Neural cell (in vitro differentiated cells): ENCODE measurements at regions not wholly inside any gene's neighbourhood (a gene's known extent, or its start where the extent isn't known, plus 50 kb on each side); places are given as distances from the start of the nearest gene placed in this dataset.

Source experiments
- H2AFZ ChIP-seq: fragments of 200-600, 300-800 bp; sonication (generic), shearing (Covaris generic); 2 replicates; pipeline ENCODE4 v1.6.0; 2014; ENCODE audit warnings: low read depth, mild to moderate bottlenecking, antibody characterized with exemption, low read length, moderate library complexity
- H3F3A ChIP-seq: fragments of 200-600 bp; shearing (Covaris generic); 2 replicates; pipeline ENCODE4 v1.6.1; 2016; ENCODE audit warnings: mild to moderate bottlenecking, moderate library complexity, mixed read lengths, antibody characterized with exemption, low read length; ENCODE audit not compliant: insufficient read depth, poor library complexity, severe bottlenecking
- H3K27ac ChIP-seq: fragments of 200-600, 300-800 bp; sonication (generic), shearing (Covaris generic); 2 replicates; pipeline ENCODE4 v1.5.1; 2014; ENCODE audit warnings: mild to moderate bottlenecking, low read length, moderate library complexity
- H3K27me3 ChIP-seq: fragments of 300-800, 200-600 bp; sonication (generic), shearing (Covaris generic); 2 replicates; pipeline ENCODE4 v1.6.0; 2014; ENCODE audit warnings: mild to moderate bottlenecking, low read depth, low read length, moderate library complexity; ENCODE audit not compliant: insufficient read depth
- H3K36me3 ChIP-seq: fragments of 300-800, 200-600 bp; sonication (generic), shearing (Covaris generic); 2 replicates; pipeline ENCODE4 v1.5.1; 2014; ENCODE audit warnings: mild to moderate bottlenecking, antibody characterized with exemption, low read length, moderate library complexity; ENCODE audit not compliant: insufficient read depth
- H3K4me2 ChIP-seq: fragments of 300-800, 200-600 bp; sonication (generic), shearing (Covaris generic); 2 replicates; pipeline ENCODE4 v1.6.0; 2014; ENCODE audit warnings: mild to moderate bottlenecking, low read length
- H3K4me3 ChIP-seq: fragments of 300-800, 200-600 bp; sonication (generic), shearing (Covaris generic); 2 replicates; pipeline ENCODE4 v1.5.1; 2014; ENCODE audit warnings: mild to moderate bottlenecking, low read length, moderate library complexity
- H3K79me2 ChIP-seq: fragments of 200-600 bp; shearing (Covaris generic); replicated peaks from 2 replicates; pipeline ENCODE4 v1.6.0; 2014; ENCODE audit warnings: mild to moderate bottlenecking, low read length, moderate library complexity; ENCODE audit not compliant: insufficient read depth
- H3K9ac ChIP-seq: fragments of 300-800, 200-600 bp; sonication (generic), shearing (Covaris generic); 2 replicates; pipeline ENCODE4 v1.6.1; 2016; ENCODE audit warnings: mild to moderate bottlenecking, low read length, mixed read lengths
- H3K9me2 ChIP-seq: fragments of 200-600 bp; shearing (Covaris generic); 2 replicates; pipeline ENCODE4 v1.6.1; 2016; ENCODE audit warnings: mild to moderate bottlenecking, low read length, mixed read lengths; ENCODE audit not compliant: insufficient read depth
- H3K9me3 ChIP-seq: fragments of 200-600, 300-800 bp; sonication (generic), shearing (Covaris generic); 2 replicates; pipeline ENCODE4 v1.6.1; 2016; ENCODE audit warnings: mild to moderate bottlenecking, mixed run types, low read length, moderate library complexity, mixed read lengths
- H4K20me1 ChIP-seq: fragments of 200-600 bp; shearing (Covaris generic); 2 replicates; pipeline ENCODE4 v1.6.1; 2016; ENCODE audit warnings: mild to moderate bottlenecking, mixed run types; ENCODE audit not compliant: insufficient read depth
- EP300 ChIP-seq: fragments of 450-650 bp; conservative IDR thresholded peaks from 2 replicates; pipeline ENCODE4 v1.6.1; 2014; ENCODE audit warnings: antibody characterized with exemption, mild to moderate bottlenecking, moderate library complexity; ENCODE audit not compliant: poor library complexity, severe bottlenecking
- EZH2 ChIP-seq: fragments of 200-600, 300-800 bp; shearing (Covaris generic), sonication (generic); IDR thresholded peaks from 2 replicates; pipeline ENCODE4 v1.6.1; 2014; ENCODE audit warnings: antibody characterized with exemption, low read length, borderline replicate concordance, mild to moderate bottlenecking; ENCODE audit not compliant: insufficient read depth, poor library complexity, severe bottlenecking
- MXI1 ChIP-seq: fragments of 450-650 bp; conservative IDR thresholded peaks from 2 replicates; pipeline ENCODE4 v1.6.1; 2014; ENCODE audit warnings: antibody characterized with exemption, mild to moderate bottlenecking; ENCODE audit not compliant: poor library complexity, severe bottlenecking
- POLR2AphosphoS5 ChIP-seq: IDR thresholded peaks from 2 replicates; pipeline ENCODE4 v1.6.1; 2012
- RAD21 ChIP-seq: fragments of 450-650 bp; conservative IDR thresholded peaks from 2 replicates; pipeline ENCODE4 v1.6.1; 2014; ENCODE audit warnings: antibody characterized with exemption, mild to moderate bottlenecking, moderate library complexity
- SMC3 ChIP-seq: fragments of 450-650 bp; conservative IDR thresholded peaks from 2 replicates; pipeline ENCODE4 v1.6.1; 2014; ENCODE audit warnings: antibody characterized with exemption, mild to moderate bottlenecking, moderate library complexity; ENCODE audit not compliant: poor library complexity
- TAF1 ChIP-seq: IDR thresholded peaks from 2 replicates; pipeline ENCODE4 v1.6.1; 2012; ENCODE audit warnings: low read depth
- TF ChIP-seq, protein P1 (sequence below): fragments of 450-650 bp; IDR thresholded peaks from 2 replicates; pipeline ENCODE4 v1.5.1; 2014; ENCODE audit warnings: antibody characterized with exemption, mild to moderate bottlenecking, moderate library complexity; ENCODE audit not compliant: poor library complexity, severe bottlenecking
- TF ChIP-seq, protein P2 (sequence below): IDR thresholded peaks from 2 replicates; pipeline ENCODE4 v1.6.1; 2012; ENCODE audit warnings: borderline replicate concordance

DNA sequence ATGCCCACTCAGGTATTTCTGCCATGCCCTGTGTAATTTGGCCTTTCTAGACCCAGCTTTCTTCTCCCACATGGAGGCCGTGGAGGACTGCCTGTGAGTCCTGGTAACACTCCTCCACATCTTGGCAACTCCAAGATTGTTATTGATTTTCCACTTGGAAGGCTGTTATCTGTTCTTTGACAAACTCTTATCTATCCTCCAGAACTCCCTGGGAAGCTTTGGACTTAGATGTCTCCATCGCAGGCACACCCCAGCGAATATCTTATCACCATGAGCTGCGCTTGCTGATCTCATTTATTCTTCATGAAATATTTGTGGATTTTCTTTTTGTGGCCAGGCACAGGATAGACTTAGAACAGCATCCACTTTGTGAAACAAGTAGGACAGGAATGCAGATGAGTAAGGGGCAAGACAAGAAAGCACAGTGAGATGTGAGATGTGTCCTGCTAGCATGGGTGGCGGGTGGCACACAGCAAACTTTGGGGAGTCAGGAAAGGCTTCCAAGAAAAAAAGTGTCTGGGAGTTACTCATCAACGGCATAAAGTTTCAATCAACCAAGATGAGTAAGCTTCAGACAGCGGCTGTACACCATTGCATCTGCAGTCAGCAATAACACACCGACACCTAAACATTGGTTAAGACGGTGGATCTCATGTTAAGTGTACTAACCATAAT lies 84.5 kb upstream of the IRS2 start:
- no peak for TF ChIP-seq POLR2AphosphoS5
- TF ChIP-seq SMC3 = no peak
- Histone ChIP-seq H2AFZ (no peak overlapping the region), H3F3A (no peaks in the 10 kb centered on the region), H3K9ac (no peak overlapping the region), H3K9me2 (no peaks in the 10 kb centered on the region), H3K9me3 (no peaks in the 10 kb centered on the region), H3K36me3 (no peaks in the 10 kb centered on the region), H3K4me2 (no peak overlapping the region), H4K20me1 (no peaks in the 10 kb centered on the region), H3K27me3 (no peaks in the 10 kb centered on the region), H3K79me2 (no peaks in the 10 kb centered on the region), H3K4me3 (no peak overlapping the region), H3K27ac (no peak overlapping the region)

DNA sequence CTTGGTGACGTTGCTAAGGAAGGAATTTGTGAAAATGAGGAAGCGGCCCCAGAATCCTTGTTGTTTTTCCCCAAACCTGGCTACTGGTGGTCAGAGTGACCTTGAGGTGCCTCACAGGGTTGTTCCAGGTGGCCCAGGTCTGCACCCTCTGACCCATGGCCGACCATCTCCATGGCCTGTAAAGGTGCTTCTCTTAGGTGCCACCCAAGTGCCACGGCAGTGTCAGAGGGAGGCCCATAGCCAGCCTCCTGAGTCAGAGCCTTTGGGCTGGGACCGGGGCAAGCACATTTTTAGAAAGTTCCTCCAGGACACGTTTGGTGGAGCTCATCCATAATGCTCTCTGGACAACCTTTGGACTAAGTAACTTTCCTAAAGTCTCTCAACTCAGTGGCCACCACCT lies 83.9 kb upstream of the IRS2 start:
- Histone ChIP-seq H3K27me3 (no peaks in the 10 kb centered on the region), H3F3A (no peaks in the 10 kb centered on the region), H3K79me2 (no peaks in the 10 kb centered on the region), H3K36me3 (no peaks in the 10 kb centered on the region), H2AFZ (no peak overlapping the region), H3K9me3 (no peaks in the 10 kb centered on the region), H3K27ac (no peak overlapping the region), H3K4me3 (no peak overlapping the region), H3K9me2 (no peaks in the 10 kb centered on the region), H3K9ac (no peak overlapping the region), H4K20me1 (no peaks in the 10 kb centered on the region), H3K4me2 (no peak overlapping the region)
- TF ChIP-seq, protein P1, sequence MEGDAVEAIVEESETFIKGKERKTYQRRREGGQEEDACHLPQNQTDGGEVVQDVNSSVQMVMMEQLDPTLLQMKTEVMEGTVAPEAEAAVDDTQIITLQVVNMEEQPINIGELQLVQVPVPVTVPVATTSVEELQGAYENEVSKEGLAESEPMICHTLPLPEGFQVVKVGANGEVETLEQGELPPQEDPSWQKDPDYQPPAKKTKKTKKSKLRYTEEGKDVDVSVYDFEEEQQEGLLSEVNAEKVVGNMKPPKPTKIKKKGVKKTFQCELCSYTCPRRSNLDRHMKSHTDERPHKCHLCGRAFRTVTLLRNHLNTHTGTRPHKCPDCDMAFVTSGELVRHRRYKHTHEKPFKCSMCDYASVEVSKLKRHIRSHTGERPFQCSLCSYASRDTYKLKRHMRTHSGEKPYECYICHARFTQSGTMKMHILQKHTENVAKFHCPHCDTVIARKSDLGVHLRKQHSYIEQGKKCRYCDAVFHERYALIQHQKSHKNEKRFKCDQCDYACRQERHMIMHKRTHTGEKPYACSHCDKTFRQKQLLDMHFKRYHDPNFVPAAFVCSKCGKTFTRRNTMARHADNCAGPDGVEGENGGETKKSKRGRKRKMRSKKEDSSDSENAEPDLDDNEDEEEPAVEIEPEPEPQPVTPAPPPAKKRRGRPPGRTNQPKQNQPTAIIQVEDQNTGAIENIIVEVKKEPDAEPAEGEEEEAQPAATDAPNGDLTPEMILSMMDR = no peak
- TF ChIP-seq POLR2AphosphoS5 (no peak), TAF1 (no peak)

DNA sequence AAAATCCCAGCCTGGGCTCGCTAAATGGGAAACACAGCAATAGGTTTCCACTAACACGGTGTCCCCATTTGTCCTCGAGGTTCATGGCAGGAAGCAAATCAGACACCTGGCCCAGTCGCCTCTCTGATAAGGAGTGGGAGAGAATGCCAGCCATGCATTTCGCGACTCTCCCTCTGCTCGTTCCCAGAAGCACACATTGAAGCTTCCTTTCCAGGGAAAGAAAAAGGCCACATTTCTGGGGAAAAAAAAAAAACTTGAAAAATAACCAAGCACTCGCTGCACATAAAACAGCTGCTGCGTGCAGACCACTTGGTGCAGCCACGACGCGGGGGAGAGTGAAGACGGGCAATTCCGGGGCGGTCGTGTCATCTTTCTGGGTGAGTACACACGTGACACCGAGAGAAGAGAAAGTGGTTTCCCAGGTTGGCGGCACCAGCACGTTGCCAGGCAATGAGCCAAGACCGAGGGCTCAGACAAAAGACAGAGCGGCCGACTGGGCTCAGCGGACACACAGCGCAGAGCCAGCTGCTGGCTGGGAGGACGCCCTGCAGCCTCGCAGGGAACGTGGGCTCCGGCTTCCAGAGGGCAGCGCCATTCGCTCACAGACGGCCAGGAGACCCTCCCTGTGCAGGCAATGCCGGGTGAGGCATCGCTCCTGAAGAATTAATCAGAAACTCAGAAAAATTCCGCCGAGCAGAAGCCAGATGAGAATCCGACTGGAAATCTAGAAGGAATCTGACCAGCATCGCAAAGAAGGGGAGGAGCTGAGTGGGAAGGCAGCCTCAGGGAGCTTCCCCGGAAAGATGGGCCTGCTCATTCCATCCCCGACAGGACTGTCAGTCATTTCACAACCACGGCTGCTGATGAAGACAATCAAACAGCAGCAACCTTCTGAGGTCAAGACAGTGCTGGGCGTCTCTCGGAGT lies 83.2 kb upstream of the IRS2 start:
- Histone ChIP-seq H3F3A (no peaks in the 10 kb centered on the region), H4K20me1 (no peaks in the 10 kb centered on the region), H3K27ac (no peak overlapping the region), H3K9me2 (no peaks in the 10 kb centered on the region), H3K9ac (no peak overlapping the region), H3K79me2 (no peaks in the 10 kb centered on the region), H3K4me2 (no peak overlapping the region), H3K27me3 (no peaks in the 10 kb centered on the region), H3K36me3 (no peaks in the 10 kb centered on the region), H2AFZ (no peak overlapping the region), H3K9me3 (no peaks in the 10 kb centered on the region), H3K4me3 (no peak overlapping the region)
- TF ChIP-seq SMC3 = no peak
- TF ChIP-seq POLR2AphosphoS5 = no peak
- no peak for TF ChIP-seq RAD21
- no peak for TF ChIP-seq EP300
- TF ChIP-seq, protein P2, sequence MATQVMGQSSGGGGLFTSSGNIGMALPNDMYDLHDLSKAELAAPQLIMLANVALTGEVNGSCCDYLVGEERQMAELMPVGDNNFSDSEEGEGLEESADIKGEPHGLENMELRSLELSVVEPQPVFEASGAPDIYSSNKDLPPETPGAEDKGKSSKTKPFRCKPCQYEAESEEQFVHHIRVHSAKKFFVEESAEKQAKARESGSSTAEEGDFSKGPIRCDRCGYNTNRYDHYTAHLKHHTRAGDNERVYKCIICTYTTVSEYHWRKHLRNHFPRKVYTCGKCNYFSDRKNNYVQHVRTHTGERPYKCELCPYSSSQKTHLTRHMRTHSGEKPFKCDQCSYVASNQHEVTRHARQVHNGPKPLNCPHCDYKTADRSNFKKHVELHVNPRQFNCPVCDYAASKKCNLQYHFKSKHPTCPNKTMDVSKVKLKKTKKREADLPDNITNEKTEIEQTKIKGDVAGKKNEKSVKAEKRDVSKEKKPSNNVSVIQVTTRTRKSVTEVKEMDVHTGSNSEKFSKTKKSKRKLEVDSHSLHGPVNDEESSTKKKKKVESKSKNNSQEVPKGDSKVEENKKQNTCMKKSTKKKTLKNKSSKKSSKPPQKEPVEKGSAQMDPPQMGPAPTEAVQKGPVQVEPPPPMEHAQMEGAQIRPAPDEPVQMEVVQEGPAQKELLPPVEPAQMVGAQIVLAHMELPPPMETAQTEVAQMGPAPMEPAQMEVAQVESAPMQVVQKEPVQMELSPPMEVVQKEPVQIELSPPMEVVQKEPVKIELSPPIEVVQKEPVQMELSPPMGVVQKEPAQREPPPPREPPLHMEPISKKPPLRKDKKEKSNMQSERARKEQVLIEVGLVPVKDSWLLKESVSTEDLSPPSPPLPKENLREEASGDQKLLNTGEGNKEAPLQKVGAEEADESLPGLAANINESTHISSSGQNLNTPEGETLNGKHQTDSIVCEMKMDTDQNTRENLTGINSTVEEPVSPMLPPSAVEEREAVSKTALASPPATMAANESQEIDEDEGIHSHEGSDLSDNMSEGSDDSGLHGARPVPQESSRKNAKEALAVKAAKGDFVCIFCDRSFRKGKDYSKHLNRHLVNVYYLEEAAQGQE = no peak
- TF ChIP-seq, protein P1 = no peak
- TF ChIP-seq TAF1 = no peak
- no peak for TF ChIP-seq MXI1
- no peak for TF ChIP-seq EZH2
